ENCODE measurements at regions not wholly inside any gene's neighbourhood (a gene's known extent, or its start where the extent isn't known, plus 50 kb on each side); places are given as distances from the start of the nearest gene placed in this dataset.
"Not testable (repeated sequence)": the region's sequence is repeated elsewhere in the genome, so short reads cannot be mapped to it uniquely, and the experiment has no call there.

- not testable (repeated sequence) for H3K36me3 ChIP-seq (ENCODE audit: control insufficient read depth in 4 of 4, insufficient read depth in 3 of 4, low read depth in 1 of 4, low read length in 3 of 4); H3K27me3 ChIP-seq (ENCODE audit: control insufficient read depth in 4 of 4, insufficient read depth in 4 of 4, low read length in 3 of 4); H3K27ac ChIP-seq (ENCODE audit: low read depth in 1 of 2, low read length in 2 of 2); H3K4me3 ChIP-seq (ENCODE audit: low read depth in 1 of 3, low read length in 3 of 3); DNase-seq (ENCODE audit: low spot score); H3K9me3 ChIP-seq (ENCODE audit: control insufficient read depth in 4 of 4, low read length in 3 of 4); H3K9ac ChIP-seq (ENCODE audit: low read depth in 1 of 2, low read length in 2 of 2); H3K4me1 ChIP-seq (ENCODE audit: control insufficient read depth in 4 of 4, insufficient read depth in 4 of 4, low read length in 3 of 4)
- WGBS: 60% methylated on average over 3 of the region's 3 CpGs
Observed at GRCh38 chr5:101205065-101205464, 302.0 kb upstream of the ST8SIA4 start.

- H3K36me3 ChIP-seq (ENCODE audit: control insufficient read depth in 4 of 4, insufficient read depth in 3 of 4, low read depth in 1 of 4, low read length in 3 of 4); H3K9ac ChIP-seq (ENCODE audit: low read depth in 1 of 2, low read length in 2 of 2); H3K4me1 ChIP-seq (ENCODE audit: control insufficient read depth in 4 of 4, insufficient read depth in 4 of 4, low read length in 3 of 4); H3K9me3 ChIP-seq (ENCODE audit: control insufficient read depth in 4 of 4, low read length in 3 of 4); H3K27me3 ChIP-seq (ENCODE audit: control insufficient read depth in 4 of 4, insufficient read depth in 4 of 4, low read length in 3 of 4); DNase-seq (ENCODE audit: low spot score); H3K27ac ChIP-seq (ENCODE audit: low read depth in 1 of 2, low read length in 2 of 2); H3K4me3 ChIP-seq (ENCODE audit: low read depth in 1 of 3, low read length in 3 of 3): not testable (repeated sequence)
- WGBS: 74% methylated on average over 10 of the region's 10 CpGs
Observed at GRCh38 chr5:101180365-101180764, 277.3 kb upstream of the ST8SIA4 start.

DNA sequence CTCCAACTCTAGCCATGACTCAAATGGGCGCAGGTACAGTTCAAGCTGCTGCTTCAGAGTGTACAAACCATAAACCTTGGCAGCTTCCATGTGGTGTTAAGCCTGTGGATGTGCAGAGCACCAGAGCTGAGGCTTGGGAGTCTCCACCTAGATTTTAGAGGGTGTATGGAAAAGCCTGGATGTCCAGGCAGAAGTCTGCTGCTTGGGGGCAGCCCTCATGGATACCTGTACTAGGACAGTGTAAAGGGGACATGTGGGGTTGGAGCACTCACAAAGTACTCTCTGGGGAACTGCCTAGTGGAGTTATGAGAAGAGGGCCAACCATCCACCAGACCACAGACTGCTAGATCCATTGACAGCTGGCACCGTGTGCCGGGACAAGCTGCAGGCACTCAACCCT, 273.5 kb upstream of the ST8SIA4 start:
- no peak overlapping the region for H3K9ac ChIP-seq (ENCODE audit: low read depth in 1 of 2, low read length in 2 of 2)
- peaks cover 0 to 6% (median 1%) of the 10 kb centered on the region in 4 donors for H3K9me3 ChIP-seq (ENCODE audit: control insufficient read depth in 4 of 4, low read length in 3 of 4)
- 84% methylated on average over 3 of the region's 3 CpGs for whole genome bisulfite sequencing
- H3K4me3 ChIP-seq (ENCODE audit: low read depth in 1 of 3, low read length in 3 of 3): no peak overlapping the region
- no peak overlapping the region for H3K27ac ChIP-seq (ENCODE audit: low read depth in 1 of 2, low read length in 2 of 2)
- no peaks in the 10 kb centered on the region for H3K36me3 ChIP-seq (ENCODE audit: control insufficient read depth in 4 of 4, insufficient read depth in 3 of 4, low read depth in 1 of 4, low read length in 3 of 4)
- TF ChIP-seq, protein P1, sequence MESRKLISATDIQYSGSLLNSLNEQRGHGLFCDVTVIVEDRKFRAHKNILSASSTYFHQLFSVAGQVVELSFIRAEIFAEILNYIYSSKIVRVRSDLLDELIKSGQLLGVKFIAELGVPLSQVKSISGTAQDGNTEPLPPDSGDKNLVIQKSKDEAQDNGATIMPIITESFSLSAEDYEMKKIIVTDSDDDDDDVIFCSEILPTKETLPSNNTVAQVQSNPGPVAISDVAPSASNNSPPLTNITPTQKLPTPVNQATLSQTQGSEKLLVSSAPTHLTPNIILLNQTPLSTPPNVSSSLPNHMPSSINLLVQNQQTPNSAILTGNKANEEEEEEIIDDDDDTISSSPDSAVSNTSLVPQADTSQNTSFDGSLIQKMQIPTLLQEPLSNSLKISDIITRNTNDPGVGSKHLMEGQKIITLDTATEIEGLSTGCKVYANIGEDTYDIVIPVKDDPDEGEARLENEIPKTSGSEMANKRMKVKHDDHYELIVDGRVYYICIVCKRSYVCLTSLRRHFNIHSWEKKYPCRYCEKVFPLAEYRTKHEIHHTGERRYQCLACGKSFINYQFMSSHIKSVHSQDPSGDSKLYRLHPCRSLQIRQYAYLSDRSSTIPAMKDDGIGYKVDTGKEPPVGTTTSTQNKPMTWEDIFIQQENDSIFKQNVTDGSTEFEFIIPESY (IDR thresholded peaks at IDR 0.05): no peak
- no peak for TF ChIP-seq HNF4G (IDR thresholded peaks at IDR 0.05)
- DNase-seq (ENCODE audit: low spot score): no peak
- no peaks in the 10 kb centered on the region for H3K27me3 ChIP-seq (ENCODE audit: control insufficient read depth in 4 of 4, insufficient read depth in 4 of 4, low read length in 3 of 4)
- no peaks in the 10 kb centered on the region for H3K4me1 ChIP-seq (ENCODE audit: control insufficient read depth in 4 of 4, insufficient read depth in 4 of 4, low read length in 3 of 4)

- WGBS: 67% methylated on average over 1 of the region's 1 CpG
- Histone ChIP-seq H3K4me1 (ENCODE audit: control insufficient read depth in 4 of 4, insufficient read depth in 4 of 4, low read length in 3 of 4) (no peaks in the 10 kb centered on the region), H3K9me3 (ENCODE audit: control insufficient read depth in 4 of 4, low read length in 3 of 4) (peaks cover 0 to 6% (median 1%) of the 10 kb centered on the region in 4 donors), H3K4me3 (ENCODE audit: low read depth in 1 of 3, low read length in 3 of 3) (no peak overlapping the region), H3K9ac (ENCODE audit: low read depth in 1 of 2, low read length in 2 of 2) (no peak overlapping the region), H3K27ac (ENCODE audit: low read depth in 1 of 2, low read length in 2 of 2) (no peak overlapping the region), H3K36me3 (ENCODE audit: control insufficient read depth in 4 of 4, insufficient read depth in 3 of 4, low read depth in 1 of 4, low read length in 3 of 4) (no peaks in the 10 kb centered on the region), H3K27me3 (ENCODE audit: control insufficient read depth in 4 of 4, insufficient read depth in 4 of 4, low read length in 3 of 4) (no peaks in the 10 kb centered on the region)
- TF ChIP-seq, protein P1 (IDR thresholded peaks at IDR 0.05): no peak
- TF ChIP-seq, protein P2, sequence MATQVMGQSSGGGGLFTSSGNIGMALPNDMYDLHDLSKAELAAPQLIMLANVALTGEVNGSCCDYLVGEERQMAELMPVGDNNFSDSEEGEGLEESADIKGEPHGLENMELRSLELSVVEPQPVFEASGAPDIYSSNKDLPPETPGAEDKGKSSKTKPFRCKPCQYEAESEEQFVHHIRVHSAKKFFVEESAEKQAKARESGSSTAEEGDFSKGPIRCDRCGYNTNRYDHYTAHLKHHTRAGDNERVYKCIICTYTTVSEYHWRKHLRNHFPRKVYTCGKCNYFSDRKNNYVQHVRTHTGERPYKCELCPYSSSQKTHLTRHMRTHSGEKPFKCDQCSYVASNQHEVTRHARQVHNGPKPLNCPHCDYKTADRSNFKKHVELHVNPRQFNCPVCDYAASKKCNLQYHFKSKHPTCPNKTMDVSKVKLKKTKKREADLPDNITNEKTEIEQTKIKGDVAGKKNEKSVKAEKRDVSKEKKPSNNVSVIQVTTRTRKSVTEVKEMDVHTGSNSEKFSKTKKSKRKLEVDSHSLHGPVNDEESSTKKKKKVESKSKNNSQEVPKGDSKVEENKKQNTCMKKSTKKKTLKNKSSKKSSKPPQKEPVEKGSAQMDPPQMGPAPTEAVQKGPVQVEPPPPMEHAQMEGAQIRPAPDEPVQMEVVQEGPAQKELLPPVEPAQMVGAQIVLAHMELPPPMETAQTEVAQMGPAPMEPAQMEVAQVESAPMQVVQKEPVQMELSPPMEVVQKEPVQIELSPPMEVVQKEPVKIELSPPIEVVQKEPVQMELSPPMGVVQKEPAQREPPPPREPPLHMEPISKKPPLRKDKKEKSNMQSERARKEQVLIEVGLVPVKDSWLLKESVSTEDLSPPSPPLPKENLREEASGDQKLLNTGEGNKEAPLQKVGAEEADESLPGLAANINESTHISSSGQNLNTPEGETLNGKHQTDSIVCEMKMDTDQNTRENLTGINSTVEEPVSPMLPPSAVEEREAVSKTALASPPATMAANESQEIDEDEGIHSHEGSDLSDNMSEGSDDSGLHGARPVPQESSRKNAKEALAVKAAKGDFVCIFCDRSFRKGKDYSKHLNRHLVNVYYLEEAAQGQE (IDR thresholded peaks at IDR 0.05): no peak
- TF ChIP-seq GABPA (IDR thresholded peaks at IDR 0.05 in 1 of 2, conservative IDR thresholded peaks at IDR 0.05 in 1 of 2): no peak
- no peak for TF ChIP-seq TAF1 (conservative IDR thresholded peaks at IDR 0.05)
- no peak for TF ChIP-seq NR2F2 (IDR thresholded peaks at IDR 0.05)
- TF ChIP-seq SP1 (IDR thresholded peaks at IDR 0.05): no peak
- TF ChIP-seq FOXA1 (IDR thresholded peaks at IDR 0.05): no peak
- no peak for TF ChIP-seq YY1 (IDR thresholded peaks at IDR 0.05)
- no peak for DNase-seq (ENCODE audit: low spot score)
Observed at GRCh38 chr5:101174981-101175380, 271.9 kb upstream of the ST8SIA4 start.

Measured in liver (tissue), 7 donors.